ENCODE measurements at regions not wholly inside any gene's neighbourhood (a gene's known extent, or its start where the extent isn't known, plus 50 kb on each side); places are given as distances from the start of the nearest gene placed in this dataset.

GRCh38 chr5:165375201-165375600 lies 1869.8 kb downstream of the MAT2B start:
- no peak for TF ChIP-seq POLR2A (IDR thresholded peaks at IDR 0.05)
- no peak for TF ChIP-seq CTCF (IDR thresholded peaks at IDR 0.05)
